OCI-LY7 (cell line): ENCODE measurements at regions not wholly inside any gene's neighbourhood (a gene's known extent, or its start where the extent isn't known, plus 50 kb on each side); places are given as distances from the start of the nearest gene placed in this dataset.

Source experiments
- EZH2phosphoT487 ChIP-seq: fragments of 200-600 bp; sonication (generic); IDR thresholded peaks from 2 replicates; pipeline ENCODE4 v1.6.1; 2018; ENCODE audit warnings: low read depth, borderline replicate concordance, mild to moderate bottlenecking, mixed run types, antibody characterized with exemption, low read length, moderate library complexity, mixed read lengths
- TF ChIP-seq, protein P1 (sequence below): fragments of 200-600 bp; sonication (generic); conservative IDR thresholded peaks from 2 replicates; pipeline ENCODE4 v1.5.1; 2014; ENCODE audit warnings: mild to moderate bottlenecking, antibody characterized with exemption, low read length, moderate library complexity, mixed read lengths

DNA sequence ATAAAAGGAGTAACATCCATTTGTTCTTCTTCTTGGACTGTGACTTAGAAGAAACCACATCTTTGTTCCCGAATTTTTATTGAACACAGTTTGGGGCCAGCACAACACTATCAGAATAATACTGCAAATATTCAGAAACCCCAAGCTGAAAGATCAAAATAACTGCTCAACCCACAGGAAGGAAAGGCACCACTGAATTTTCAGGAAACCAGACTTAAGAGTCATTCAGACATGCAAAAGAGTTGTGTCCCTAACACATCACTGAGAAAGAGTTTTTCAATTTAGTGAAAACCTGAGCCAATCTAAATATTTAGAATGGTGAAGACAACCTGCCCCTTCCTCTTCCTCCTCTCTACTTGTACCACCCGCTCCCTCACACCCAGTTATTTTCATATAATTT lies 295.0 kb upstream of the RORA start:
- TF ChIP-seq, protein P1, sequence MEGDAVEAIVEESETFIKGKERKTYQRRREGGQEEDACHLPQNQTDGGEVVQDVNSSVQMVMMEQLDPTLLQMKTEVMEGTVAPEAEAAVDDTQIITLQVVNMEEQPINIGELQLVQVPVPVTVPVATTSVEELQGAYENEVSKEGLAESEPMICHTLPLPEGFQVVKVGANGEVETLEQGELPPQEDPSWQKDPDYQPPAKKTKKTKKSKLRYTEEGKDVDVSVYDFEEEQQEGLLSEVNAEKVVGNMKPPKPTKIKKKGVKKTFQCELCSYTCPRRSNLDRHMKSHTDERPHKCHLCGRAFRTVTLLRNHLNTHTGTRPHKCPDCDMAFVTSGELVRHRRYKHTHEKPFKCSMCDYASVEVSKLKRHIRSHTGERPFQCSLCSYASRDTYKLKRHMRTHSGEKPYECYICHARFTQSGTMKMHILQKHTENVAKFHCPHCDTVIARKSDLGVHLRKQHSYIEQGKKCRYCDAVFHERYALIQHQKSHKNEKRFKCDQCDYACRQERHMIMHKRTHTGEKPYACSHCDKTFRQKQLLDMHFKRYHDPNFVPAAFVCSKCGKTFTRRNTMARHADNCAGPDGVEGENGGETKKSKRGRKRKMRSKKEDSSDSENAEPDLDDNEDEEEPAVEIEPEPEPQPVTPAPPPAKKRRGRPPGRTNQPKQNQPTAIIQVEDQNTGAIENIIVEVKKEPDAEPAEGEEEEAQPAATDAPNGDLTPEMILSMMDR = no peak
- TF ChIP-seq EZH2phosphoT487 = no peak
